Ammon's horn (tissue), 1 donor: ENCODE measurements at regions not wholly inside any gene's neighbourhood (a gene's known extent, or its start where the extent isn't known, plus 50 kb on each side); places are given as distances from the start of the nearest gene placed in this dataset.
"Not testable (repeated sequence)": the region's sequence is repeated elsewhere in the genome, so short reads cannot be mapped to it uniquely, and the experiment has no call there.

Experiments used
- DNase-seq: peaks from one replicate; pipeline ENCODE4 v3.0.0-alpha.2; 2016; ENCODE audit warnings: low spot score

DNA sequence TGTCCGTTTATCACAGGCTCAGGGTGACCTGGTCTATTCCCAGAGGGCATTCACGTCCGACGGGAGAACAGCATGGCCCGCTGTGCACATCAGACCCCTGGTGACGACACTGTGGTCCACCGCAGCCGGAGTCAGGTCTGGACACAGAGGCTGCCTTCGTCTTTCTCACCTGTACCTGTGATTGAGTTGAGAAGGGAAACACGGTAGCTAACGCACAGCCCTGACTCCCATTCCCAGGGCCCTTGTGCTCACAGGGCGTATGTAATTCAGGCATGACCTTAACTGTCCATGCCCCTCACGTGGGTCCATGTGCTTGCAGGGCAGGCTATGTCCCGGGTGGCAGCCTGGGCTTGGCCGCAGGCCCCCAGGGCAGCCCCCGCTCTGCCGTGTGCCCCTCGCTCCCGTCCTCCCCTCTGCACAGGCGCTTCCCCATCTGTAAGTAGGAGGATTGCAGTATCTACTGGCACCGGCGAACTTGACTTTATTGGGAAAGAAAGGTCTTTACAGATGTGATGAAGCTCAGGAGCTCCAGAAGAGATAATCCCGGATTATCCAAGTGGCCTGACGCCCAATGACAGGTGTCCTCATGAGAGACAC, 221.3 kb upstream of the TCERG1L start:
- DNase-seq, result no peak

DNA sequence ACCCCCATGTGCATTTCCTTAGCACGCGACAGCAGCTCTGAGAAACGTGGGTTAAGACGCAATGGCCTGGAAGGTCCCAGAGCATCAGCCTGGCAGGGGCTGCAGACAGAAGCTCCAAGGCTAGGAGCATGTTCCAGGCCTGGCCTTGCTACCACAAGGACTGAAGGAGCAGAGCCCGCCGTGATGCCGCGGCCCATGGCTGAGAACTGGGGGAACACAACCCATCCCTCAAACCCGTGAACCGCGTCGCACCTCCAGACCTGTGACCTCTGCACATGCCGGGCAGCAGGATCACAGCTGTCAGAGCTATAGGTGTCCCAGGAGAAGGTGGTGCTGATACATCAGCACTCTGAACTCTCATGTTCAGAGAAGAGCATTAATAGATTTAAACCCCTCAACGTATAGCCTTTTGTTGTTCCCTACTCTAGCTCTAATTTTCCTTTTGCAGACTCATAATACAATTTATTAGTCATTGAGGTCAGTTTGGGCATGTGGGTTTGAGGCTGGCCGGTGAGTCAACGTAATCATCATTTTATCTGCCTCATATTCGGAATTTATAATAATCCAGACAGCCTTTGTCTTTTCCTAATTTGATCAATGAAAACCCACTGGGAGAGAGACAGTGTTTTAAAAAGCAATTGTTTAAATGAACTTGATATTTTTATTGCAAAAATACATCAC, 222.5 kb upstream of the TCERG1L start:
- DNase-seq, result no peak

DNA sequence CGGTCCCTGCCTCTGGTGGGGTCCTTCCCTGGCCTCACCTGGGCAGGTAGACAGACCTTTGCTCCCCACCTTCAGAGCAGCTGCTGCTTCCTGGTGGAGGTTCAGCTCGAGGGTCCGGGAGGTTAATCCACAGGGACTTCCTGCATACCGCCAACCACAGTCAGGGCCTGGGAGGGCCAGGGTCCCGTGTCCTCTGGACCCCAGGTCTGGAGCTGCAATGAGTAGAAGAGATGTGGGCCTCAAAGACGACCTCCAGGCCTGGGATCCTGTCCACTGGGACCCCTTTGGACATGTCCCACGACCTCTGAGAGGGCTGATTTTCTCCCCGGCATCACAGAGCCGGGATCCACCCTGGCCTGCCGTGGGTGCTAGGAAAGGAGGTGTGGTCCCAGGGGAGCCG, 223.3 kb upstream of the TCERG1L start:
- no peak for DNase-seq

DNA sequence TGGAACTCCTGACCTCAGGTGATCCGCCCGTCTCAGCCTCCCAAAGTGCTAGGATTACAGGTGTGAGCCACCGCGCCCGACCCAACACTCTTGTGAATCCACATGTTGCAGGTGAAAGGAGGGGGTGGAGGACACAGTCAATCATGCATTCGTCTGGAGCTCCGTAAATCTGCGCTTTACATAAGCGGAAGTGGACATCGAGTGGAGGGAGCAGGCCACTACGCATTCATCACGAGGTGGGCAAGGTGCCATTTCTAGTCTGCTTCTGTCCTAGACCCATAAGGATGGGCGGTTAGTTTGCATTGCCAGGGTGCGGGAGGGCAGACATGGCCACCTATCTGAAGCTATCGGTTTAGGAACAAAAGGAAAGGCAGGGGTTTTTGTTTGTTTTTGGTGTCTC, 225.2 kb upstream of the TCERG1L start:
- no peak for DNase-seq

DNA sequence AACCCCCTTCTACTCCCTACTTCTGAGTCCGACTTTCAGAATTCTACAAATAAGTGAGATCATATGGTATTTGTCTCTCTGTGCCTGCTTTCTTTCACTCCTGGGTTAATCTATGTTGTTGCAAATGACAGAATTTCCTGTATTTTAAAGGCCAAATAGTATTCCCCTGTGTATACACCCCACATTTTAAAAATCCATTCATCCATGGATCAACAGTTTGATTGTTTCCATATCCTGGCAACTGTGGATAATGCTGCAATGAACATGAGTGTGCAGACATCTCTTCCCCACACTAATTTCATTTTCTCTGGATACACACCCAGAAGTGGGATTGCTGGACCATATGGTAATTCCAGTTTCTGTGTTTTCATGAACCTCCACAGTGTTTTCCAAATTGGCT, 225.8 kb upstream of the TCERG1L start:
- no peak for DNase-seq

DNA sequence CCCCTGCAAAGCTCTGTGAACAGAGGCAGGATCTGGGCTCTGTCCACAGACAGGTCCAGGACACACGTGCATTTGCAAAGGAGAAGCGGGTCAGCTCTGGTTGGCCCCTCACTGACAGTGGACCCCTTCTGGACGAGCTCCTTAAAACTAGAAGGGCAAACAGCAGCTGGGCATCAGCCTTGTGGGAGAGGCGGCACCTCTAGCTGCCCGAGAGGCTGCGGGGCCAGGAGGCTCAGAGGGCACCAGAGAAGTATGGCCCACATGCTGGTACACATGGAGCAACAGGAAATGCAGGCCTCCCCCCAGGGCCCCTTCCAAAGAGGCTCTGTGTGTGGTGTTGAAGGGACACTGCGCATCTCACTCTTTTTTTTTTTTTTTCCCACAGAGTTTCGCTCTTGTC, 233.0 kb upstream of the TCERG1L start:
- DNase-seq, result no peak

DNA sequence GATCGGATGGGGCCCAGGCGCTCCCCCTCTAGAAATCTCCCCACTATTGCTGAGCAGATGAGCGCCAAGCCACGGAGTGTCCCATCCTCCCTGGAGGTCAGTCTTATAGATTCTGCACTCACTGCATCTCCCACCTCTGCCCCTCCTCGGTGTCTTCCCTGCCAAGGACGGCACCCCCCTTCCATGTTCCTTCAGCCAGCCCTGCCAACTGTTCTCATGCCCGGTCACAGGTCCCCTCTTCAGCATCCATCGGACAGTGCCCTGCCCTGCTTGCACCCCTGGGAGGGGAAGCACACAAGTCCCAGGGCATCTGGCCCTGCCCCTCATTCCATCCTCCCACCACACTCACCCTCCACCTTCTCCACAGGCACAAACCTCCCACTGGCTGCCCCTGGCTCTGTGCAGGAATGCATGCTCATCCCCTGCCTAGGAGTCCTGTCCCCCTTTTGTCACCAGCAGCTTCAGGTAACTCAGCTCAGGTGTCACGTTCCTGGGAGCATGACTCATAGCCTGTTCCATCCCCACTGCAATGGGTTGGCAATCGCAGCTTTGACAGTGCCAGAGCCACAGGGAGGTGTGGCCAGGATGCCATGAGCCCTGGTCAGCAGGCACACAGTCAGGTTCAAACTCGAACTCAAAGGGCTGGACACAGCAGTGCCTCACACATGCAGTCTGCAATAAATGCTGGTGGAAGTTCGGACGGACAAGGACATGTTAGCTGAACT, 234.7 kb upstream of the TCERG1L start:
- no peak for DNase-seq

DNA sequence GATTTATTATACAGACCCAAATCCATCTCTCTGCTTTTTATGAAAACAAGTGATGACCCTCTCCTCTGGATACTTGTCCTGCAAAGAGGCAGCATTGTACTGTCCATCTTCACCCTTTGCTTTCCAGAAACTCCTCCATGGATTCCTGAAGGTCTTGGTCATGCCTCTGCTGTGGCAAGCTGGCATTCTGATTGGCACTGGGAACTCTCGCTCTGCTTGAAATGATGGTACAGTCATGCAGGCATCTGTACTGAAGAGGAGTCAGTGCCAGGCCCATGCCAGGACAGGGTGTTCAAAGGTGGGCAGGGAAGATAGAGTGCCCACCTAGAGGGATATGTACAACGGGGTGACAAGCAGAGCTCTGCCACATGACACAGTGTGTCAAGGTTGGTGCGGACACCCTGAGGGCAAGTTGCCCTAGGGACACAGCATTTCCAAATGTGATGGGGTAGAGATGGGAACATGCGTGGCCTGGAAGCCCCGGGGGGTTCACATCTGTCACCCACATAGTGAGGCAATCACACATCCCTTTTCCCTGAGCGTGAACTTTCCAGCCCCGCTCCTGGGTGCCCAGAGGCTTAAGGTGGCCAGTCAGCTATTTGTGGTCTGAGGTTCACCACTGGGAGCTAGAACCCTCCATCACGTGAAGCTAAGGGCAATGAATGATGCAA, 235.7 kb upstream of the TCERG1L start:
- DNase-seq, result no peak

DNA sequence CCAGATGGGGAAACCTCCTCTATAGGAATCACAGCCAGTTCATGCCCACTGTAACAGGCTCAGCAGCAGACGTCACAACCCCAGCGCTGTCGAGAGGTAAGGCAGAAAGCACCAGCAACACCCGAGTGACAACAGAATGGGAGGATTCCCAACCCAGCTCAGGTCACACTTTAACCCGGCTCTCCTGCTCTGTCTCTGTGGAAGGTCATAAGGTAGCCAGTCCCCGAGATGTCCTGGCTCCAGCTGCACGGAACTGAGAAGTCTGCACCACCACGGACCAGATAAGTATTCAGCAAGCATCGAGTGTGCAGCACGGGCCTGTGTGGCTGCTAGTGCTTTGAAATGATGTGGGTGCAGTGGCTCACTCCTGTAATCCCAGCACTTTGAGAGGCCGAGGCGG, 236.7 kb upstream of the TCERG1L start:
- no peak for DNase-seq

DNA sequence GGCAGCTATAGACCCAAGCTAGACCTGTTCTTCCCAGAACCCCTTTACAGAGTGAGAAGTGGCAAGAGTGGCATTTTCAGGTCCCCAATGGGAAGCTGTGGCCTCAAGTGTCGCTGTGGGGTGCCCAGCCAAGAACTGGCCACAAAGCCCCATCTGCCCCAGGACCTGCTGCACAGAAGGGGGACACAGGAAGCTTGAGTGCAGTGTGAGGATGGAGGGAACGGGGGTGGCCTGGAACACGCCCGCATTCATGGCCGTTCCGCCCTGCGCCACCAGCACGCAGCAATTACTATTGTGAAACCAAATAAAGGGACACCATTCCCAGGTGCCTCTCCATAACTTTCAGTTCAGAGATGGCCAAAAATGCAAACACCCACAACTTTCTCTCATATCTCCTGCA, 237.6 kb upstream of the TCERG1L start:
- DNase-seq, result no peak

DNA sequence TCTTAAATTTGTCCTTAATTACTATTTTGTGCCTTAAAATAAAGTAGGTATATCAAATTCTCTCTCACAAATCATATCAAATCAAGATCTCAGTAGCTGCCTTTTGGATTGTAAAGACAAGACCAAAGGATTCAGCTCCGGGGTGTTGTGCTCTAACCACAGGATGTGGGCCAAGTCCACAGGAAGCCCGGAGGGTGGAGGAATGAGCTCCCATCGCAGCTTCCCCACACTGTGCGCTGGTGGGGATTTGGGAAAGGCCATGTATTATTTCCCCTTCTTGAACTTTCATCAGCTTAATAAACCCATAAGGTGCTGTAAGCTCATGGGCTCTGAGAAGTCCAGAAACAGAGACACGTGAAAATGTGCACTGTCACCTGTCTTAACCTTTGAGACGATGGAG, 241.6 kb upstream of the TCERG1L start:
- no peak for DNase-seq

DNA sequence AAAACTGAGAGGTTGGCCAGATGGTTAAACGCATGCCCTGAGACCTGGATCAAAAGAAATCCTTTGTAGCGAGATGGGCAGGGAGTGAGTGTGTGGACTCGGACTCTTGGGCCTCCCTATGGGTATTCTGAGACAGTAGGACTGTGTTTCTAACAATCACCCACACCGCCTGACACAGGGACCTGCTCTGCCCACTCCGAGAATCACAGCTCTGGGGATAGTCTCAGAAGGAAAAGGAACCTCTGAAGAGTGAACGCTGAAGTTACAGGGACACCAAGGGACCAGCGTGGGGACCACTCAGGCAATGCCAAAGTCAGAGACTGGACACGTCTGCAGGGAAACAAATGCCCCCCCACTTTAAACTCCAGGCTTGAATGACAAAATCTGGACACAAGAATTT, 242.1 kb upstream of the TCERG1L start:
- DNase-seq, result no peak

DNA sequence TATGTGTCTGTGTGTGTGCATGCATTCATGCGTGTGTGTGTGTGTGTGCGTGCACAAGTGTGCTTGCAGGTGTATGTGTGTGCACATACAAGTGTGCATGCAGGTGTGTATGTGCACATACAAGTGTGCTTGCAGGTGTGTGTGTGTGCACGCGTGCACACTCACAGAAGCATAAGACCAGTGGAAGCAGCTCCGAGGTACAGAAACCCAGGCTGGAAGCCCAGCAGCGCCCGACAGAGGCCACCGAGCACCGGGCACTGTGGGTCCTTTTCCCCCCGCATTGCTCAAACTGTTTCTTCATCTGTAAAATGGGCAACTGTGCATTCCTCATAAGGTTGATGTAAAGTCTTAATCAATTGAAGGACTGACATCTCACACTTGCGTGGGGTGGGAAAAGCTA, 243.3 kb upstream of the TCERG1L start:
- DNase-seq, result no peak

DNA sequence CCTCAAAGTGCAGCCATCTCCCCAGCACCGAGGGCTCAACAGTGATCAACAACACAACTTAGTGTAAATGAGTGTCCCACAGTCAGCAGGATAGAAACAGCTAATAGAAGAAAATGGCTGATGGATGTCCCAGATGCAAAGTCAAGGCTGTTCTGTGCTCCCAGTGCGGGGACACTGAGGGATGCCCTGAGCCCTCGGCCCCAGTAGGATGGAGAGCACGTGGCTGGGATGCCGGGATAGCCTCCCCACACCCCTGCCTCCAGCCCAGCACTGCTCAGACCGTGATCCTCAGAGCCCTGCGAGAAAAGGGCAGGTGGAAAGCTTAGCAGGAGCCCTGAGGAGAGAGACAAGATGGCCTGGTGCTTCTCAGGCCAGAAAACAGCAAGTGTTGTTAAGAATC, 243.9 kb upstream of the TCERG1L start:
- DNase-seq, result no peak

DNA sequence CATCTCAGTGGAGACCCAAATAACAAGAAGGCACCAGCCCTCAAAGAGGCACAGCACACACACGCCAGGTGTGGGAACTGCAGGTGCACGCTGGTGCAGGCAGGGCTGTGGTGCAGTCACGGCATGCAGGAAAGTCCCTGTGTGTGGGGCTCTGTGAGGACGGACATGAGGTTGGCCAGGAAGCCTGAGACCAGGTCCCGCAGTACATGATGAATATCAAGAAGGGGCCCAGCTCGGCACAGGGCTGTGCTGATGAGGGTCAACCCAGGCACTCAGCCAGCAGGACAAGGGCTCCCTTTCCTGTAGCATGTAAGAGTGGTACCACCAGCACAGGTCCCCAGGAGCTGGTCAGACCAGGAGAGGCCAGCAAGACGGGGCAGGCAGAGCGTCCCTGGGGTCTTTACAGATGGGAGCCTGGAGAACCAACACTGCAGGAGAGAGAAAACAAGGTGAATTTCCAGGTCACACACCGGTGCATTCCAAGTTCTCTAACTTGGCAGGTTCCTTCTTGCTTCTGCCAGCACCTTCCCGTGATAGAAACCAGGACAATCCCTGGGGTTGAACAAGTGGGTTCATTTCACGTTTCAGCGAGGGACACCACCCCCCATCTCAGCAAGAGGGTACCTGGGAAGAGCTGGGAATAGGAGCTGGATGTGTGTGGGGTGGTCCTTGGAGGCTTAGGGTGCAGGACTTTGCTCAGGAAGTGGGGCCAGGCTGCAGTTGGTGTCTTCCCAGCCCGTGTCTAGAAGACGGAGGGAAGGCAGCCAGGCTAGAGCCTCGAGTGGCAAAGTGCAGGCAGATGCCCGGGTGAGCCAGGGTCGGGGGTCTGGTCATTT, 244.8 kb upstream of the TCERG1L start:
- DNase-seq, result no peak

DNA sequence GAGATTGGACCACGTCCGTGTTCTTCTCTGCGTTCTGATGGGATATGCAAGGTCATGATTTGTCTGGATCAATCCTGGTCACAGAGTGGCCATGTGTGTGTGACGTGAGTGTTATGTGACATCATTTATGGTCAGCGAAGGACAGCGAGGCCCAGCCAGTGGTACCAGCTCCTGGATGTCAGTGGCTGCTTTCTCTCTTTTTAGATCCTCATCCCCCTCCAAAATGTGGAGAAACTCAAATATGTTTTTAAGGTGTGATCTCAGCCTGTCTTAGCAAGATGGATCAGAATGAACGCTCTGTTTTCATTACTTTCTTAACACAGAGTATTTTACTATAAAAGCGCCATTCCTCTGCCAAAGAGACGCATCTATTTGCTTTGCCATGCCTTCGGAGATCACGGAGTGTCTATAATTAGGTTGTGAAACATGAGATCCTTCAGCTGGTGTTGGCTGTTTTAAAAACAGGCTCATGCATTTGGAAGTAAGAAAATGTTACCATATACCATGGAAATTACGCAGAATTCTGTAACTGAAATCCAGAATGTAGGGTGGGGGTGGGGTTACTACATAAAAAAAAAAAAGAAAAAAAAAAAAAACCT, 245.5 kb upstream of the TCERG1L start:
- no peak for DNase-seq

DNA sequence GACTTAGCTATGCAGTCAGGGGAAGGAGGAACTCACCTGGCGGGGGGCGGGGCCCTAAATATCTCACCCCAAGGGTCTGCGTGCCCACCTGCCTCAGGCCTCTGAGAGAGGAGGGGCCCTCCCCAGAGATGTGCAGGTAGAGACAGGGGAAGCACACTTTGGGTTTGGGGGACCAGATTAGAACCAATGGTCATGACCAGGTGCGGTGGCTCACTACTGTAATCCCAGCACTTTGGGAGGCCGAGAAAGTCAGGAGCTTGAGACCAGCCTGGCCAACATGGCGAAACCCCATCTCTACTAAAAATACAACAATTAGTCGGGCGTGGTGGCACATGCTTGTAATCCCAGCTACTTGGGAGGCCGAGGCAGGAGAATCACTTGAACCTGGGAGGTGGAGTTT, 246.4 kb upstream of the TCERG1L start:
- not testable (repeated sequence) for DNase-seq

DNA sequence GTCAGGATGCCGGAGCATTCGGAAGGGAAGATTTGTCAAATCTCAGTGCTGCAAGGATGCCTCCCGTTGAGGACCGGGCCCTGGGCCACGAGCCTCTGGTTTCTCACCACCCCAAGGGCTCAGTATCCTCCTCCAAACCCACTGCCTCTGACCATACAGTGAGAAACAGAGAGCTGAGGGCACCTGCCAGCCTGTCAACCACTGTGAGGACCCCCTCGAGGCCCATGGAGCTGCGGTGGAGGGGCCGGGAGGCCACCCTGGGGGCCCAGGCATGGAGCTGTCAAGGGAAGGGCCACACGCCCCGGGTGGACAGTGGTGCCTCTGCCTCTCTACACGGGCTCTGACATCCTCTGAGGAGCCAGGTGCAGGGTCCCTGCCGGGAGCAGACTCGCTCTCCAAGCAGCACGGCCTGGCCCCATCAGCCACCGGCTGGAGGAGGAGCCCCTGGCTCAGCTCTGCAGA, 248.0 kb upstream of the TCERG1L start:
- DNase-seq, result no peak

DNA sequence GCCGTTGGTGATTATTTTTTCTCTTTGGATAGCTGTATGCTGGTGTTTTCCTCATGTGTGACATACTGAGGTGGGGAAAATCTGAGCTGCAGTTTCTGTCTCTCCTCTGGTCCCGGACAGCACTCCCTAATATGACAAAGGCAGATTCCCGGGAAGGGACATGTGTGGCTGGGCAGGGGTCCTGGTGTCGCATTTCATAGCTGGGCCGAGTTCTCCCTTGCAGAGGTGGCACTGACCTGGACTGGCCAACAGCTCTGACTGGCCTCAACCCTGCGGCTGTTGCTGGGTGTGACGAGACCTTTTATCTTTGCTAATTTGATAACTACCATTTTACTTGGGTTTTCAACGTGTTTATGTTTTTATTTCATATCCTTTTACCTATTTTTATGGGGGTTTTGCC, 248.6 kb upstream of the TCERG1L start:
- DNase-seq, result no peak

DNA sequence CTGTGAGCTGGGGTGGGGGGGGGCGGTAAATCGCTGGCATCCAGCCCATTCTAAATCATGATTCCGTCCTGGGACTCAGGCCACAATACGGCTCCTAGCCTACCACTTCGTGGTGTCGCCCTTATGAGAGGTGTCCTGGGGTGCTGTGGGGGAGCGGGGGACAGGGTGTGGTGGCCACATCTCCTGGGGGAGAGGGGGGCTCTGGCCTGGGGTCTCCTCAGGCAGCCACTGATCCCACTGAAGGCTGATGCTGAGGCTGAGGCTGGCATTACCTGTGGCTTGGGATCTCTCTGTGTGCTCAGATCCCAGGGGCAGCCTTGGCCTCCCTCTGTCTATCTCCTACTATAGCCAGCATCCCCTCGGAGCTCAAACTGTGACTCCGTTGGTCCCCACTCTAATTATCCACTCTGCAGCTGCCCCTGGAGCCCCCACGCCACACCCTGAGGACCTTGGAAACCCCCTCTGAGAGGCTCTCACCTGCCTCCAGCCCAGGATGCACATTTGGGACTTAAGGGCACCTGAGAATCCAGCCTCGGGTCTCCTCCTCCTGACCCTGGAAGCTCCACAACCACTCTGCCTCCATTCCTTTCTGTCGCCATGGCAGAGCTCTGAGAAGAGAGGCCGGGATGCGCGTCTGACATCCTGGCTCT, 249.3 kb upstream of the TCERG1L start:
- DNase-seq, result no peak

DNA sequence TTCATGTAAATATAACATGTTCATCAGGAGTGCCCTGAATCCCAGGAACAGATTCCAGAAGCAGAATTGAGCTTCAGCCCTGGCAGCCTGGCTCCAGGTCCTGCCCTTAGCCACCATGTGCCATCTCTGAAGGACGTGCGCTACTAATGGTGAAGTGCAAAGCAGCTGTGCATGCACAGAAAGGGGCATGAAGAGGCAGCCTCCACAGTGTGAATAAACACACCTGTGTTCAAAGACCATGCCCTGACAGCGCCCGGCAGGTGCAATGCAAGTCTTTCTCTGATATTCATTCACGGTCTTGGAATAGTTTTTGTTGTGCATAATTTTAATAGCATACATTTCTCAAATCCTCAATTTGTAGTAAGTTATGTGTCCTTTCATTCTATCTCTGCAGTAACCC, 250.4 kb upstream of the TCERG1L start:
- no peak for DNase-seq
